ENCODE measurements at regions not wholly inside any gene's neighbourhood (a gene's known extent, or its start where the extent isn't known, plus 50 kb on each side); places are given as distances from the start of the nearest gene placed in this dataset.

DNA sequence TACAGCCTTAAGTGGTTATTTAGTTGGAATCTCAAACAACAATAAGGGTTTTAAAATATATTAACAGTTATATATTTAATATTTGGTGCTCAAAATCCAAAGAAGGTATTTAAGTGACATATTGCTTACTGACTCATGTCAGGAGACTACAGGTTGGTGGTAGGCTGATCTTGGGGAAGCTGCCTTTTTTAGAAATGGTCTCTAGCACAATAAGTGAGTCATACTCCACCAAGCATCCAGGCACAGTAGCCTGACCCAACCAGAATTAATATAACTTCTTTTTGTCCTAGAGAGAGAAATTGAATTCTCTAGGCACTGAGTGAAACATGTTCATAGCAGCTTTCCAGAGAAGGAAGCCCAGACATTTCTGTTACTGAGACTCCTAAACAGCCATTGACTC lies 868.5 kb upstream of the TENM4 start:
- Histone ChIP-seq H3K9me1 (replicated peaks; ENCODE audit: control insufficient read depth, extremely low read depth, insufficient read depth, low read length) (no peaks in the 10 kb centered on the region), H3K4me1 (ENCODE audit: control insufficient read depth, extremely low read depth, insufficient read depth, low read length) (no peaks in the 10 kb centered on the region), H2AFZ (ENCODE audit: low read depth, low read length) (no peak overlapping the region), H3K79me2 (ENCODE audit: control insufficient read depth, insufficient read depth, low read length) (no peaks in the 10 kb centered on the region), H3K9ac (replicated peaks; ENCODE audit: extremely low read depth, insufficient read depth, low read length) (no peak overlapping the region), H4K20me1 (replicated peaks; ENCODE audit: control insufficient read depth, extremely low read depth, insufficient read depth, low read length) (no peaks in the 10 kb centered on the region), H3K4me3 (replicated peaks in 1 of 3; ENCODE audit: insufficient read depth in 1 of 3, low read depth in 1 of 3, low read length in 3 of 3) (no peak overlapping the region), H3K27ac (ENCODE audit: insufficient read depth, low read depth, low read length) (no peak overlapping the region), H3K27me3 (ENCODE audit: control insufficient read depth in 2 of 2, insufficient read depth in 2 of 2, low read length in 2 of 2) (no peaks in the 10 kb centered on the region), H3K4me2 (ENCODE audit: insufficient read depth, low read length) (no peak overlapping the region), H3K9me3 (replicated peaks; ENCODE audit: control insufficient read depth, insufficient read depth, low read length) (no peaks in the 10 kb centered on the region), H3K36me3 (ENCODE audit: control insufficient read depth in 2 of 2, extremely low read depth in 1 of 2, insufficient read depth in 2 of 2, low read length in 2 of 2) (no peaks in the 10 kb centered on the region)
- no peak for FAIRE-seq
- CTCF ChIA-PET = no interaction called here
- DNase-seq (ENCODE audit: low read depth, low spot score) = no peak
- no TSS peak for BruUV-seq (replicated peaks)
- dilution Hi-C loops (cut with MboI; ENCODE audit: extremely low pct_ligation_motif_present, low sequenced_read_pairs) (no loop called here), intact Hi-C loops (cut with micrococcal nuclease) (no loop called here)
- TF ChIP-seq FOS (IDR thresholded peaks at IDR 0.05; ENCODE audit: borderline replicate concordance, insufficient read depth, low read length) (no peak), JUN (IDR thresholded peaks at IDR 0.05; ENCODE audit: borderline replicate concordance, insufficient read depth, insufficient read length, low read depth) (no peak), EZH2 (IDR thresholded peaks at IDR 0.05; ENCODE audit: borderline replicate concordance, low read depth, low read length, severe bottlenecking) (no peak), POLR2A (IDR thresholded peaks at IDR 0.05; ENCODE audit: low read depth, low read length) (no peak), GATA2 (IDR thresholded peaks at IDR 0.05; ENCODE audit: insufficient read depth, insufficient read length, low read depth, low read length) (no peak), POLR2AphosphoS5 (IDR thresholded peaks at IDR 0.05; ENCODE audit: insufficient read depth, low read depth, low read length) (no peak)
- TF ChIP-seq, protein P1, sequence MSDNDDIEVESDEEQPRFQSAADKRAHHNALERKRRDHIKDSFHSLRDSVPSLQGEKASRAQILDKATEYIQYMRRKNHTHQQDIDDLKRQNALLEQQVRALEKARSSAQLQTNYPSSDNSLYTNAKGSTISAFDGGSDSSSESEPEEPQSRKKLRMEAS (IDR thresholded peaks at IDR 0.05; ENCODE audit: insufficient read depth, insufficient read length) = no peak
- TF ChIP-seq, protein P2, sequence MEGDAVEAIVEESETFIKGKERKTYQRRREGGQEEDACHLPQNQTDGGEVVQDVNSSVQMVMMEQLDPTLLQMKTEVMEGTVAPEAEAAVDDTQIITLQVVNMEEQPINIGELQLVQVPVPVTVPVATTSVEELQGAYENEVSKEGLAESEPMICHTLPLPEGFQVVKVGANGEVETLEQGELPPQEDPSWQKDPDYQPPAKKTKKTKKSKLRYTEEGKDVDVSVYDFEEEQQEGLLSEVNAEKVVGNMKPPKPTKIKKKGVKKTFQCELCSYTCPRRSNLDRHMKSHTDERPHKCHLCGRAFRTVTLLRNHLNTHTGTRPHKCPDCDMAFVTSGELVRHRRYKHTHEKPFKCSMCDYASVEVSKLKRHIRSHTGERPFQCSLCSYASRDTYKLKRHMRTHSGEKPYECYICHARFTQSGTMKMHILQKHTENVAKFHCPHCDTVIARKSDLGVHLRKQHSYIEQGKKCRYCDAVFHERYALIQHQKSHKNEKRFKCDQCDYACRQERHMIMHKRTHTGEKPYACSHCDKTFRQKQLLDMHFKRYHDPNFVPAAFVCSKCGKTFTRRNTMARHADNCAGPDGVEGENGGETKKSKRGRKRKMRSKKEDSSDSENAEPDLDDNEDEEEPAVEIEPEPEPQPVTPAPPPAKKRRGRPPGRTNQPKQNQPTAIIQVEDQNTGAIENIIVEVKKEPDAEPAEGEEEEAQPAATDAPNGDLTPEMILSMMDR (IDR thresholded peaks at IDR 0.05; ENCODE audit: extremely low read depth in 1 of 2, insufficient read depth in 1 of 2, low read depth in 1 of 2, low read length in 2 of 2) = no peak
- POLR2A ChIA-PET = no interaction called here
